ENCODE measurements at regions not wholly inside any gene's neighbourhood (a gene's known extent, or its start where the extent isn't known, plus 50 kb on each side); places are given as distances from the start of the nearest gene placed in this dataset.

DNA sequence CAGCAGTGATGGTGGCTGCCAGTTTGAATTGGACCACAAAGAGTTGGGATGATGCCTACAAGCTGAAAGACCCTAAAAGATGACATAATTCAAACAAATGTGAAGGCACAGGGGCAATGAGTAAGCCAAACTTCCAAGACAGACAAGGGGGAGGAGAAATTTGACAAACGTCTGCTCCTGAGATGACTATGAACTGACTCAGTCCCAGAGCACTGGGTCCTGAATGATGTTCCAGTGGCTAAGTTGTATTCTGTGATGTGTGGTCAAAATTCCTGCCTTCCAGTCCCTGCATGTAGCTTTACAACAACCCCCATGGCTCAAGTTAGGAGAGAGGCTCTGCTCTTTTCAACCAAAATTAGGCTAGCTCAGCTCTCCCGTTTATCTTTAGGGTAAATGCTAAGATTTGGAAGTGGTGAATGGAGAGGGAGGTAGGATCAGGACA is 86.1 kb upstream of the SIRPA start:
- Histone ChIP-seq H3K36me3 (ENCODE audit: low read length) (no peaks in the 10 kb centered on the region), H3K79me2 (ENCODE audit: insufficient read depth, low read length) (no peaks in the 10 kb centered on the region), H3K9me3 (ENCODE audit: insufficient read depth, low read length) (no peaks in the 10 kb centered on the region), H3K9ac (ENCODE audit: low read length) (no peak overlapping the region), H3K27ac (ENCODE audit: low read depth, low read length) (no peak overlapping the region), H2AFZ (ENCODE audit: low read depth, low read length, severe bottlenecking) (no peak overlapping the region), H3K4me2 (ENCODE audit: low read depth, low read length, poor library complexity, severe bottlenecking) (no peak overlapping the region), H3K4me3 (ENCODE audit: insufficient read depth, low read length, poor library complexity, severe bottlenecking) (no peak overlapping the region), H4K20me1 (ENCODE audit: low read depth, low read length) (no peaks in the 10 kb centered on the region), H3K27me3 (ENCODE audit: low read length) (no peaks in the 10 kb centered on the region), H3K9me2 (replicated peaks; ENCODE audit: insufficient read depth, low read length) (no peaks in the 10 kb centered on the region), H3F3A (ENCODE audit: insufficient read depth) (no peaks in the 10 kb centered on the region)
- TF ChIP-seq, protein P1, sequence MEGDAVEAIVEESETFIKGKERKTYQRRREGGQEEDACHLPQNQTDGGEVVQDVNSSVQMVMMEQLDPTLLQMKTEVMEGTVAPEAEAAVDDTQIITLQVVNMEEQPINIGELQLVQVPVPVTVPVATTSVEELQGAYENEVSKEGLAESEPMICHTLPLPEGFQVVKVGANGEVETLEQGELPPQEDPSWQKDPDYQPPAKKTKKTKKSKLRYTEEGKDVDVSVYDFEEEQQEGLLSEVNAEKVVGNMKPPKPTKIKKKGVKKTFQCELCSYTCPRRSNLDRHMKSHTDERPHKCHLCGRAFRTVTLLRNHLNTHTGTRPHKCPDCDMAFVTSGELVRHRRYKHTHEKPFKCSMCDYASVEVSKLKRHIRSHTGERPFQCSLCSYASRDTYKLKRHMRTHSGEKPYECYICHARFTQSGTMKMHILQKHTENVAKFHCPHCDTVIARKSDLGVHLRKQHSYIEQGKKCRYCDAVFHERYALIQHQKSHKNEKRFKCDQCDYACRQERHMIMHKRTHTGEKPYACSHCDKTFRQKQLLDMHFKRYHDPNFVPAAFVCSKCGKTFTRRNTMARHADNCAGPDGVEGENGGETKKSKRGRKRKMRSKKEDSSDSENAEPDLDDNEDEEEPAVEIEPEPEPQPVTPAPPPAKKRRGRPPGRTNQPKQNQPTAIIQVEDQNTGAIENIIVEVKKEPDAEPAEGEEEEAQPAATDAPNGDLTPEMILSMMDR (IDR thresholded peaks at IDR 0.05; ENCODE audit: insufficient read depth, low read length, poor library complexity, severe bottlenecking) = no peak
- no peak for TF ChIP-seq EZH2phosphoT487 (conservative IDR thresholded peaks at IDR 0.05; ENCODE audit: low read length)

DNA sequence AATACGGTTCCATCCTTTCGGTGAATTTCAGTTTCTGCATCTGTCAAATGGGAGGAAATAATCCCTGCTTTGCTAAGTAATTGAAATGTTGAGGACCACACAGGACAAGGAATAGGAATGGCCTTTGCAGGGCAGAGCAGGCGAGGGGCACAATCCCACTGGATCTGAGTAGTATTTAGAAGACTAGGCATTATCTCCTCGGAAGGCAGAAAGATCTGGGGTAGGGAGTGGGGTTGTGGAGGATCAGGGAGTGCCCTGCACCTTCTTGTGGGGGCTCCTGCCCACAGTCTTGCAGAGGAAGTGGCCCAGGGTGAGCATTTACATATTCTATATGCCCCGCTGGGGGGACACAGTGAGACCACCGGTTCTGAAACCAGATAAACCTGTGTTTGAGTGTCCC is 87.1 kb upstream of the SIRPA start:
- H3K27ac ChIP-seq (ENCODE audit: low read depth, low read length) = no peak overlapping the region
- H3K4me2 ChIP-seq (ENCODE audit: low read depth, low read length, poor library complexity, severe bottlenecking) = no peak overlapping the region
- no peaks in the 10 kb centered on the region for H3K79me2 ChIP-seq (ENCODE audit: insufficient read depth, low read length)

DNA sequence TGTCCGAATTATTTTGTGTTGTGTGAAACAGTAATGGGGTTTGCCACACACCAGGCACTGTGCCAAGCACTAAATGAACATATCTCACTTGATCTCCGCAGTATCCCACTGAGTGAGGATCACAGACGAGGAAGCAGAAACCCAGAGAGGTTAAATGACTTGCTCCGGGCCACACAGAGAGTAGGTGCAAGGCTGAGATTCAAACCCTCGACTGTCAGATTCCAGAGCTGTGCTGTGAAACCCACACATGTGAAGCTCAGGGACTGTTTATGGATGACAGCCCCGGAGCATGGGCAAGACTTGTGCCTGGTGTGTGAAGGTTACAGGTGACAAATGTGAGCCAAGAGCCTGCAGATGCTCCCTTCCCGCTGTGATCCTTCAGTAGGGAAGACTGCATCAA is 87.8 kb upstream of the SIRPA start:
- no peaks in the 10 kb centered on the region for H3F3A ChIP-seq (ENCODE audit: insufficient read depth)
- H3K36me3 ChIP-seq (ENCODE audit: low read length) = no peaks in the 10 kb centered on the region
- no peaks in the 10 kb centered on the region for H4K20me1 ChIP-seq (ENCODE audit: low read depth, low read length)
- TF ChIP-seq, protein P1 (IDR thresholded peaks at IDR 0.05; ENCODE audit: insufficient read depth, low read length, poor library complexity, severe bottlenecking) = no peak
- no peak for TF ChIP-seq EZH2phosphoT487 (conservative IDR thresholded peaks at IDR 0.05; ENCODE audit: low read length)
- H3K4me2 ChIP-seq (ENCODE audit: low read depth, low read length, poor library complexity, severe bottlenecking) = no peak overlapping the region
- H3K4me3 ChIP-seq (ENCODE audit: insufficient read depth, low read length, poor library complexity, severe bottlenecking) = no peak overlapping the region
- no peaks in the 10 kb centered on the region for H3K79me2 ChIP-seq (ENCODE audit: insufficient read depth, low read length)
- no peak overlapping the region for H3K9ac ChIP-seq (ENCODE audit: low read length)
- H2AFZ ChIP-seq (ENCODE audit: low read depth, low read length, severe bottlenecking) = no peak overlapping the region
- H3K9me3 ChIP-seq (ENCODE audit: insufficient read depth, low read length) = no peaks in the 10 kb centered on the region
- no peak overlapping the region for H3K27ac ChIP-seq (ENCODE audit: low read depth, low read length)
- H3K9me2 ChIP-seq (replicated peaks; ENCODE audit: insufficient read depth, low read length) = no peaks in the 10 kb centered on the region
- no peaks in the 10 kb centered on the region for H3K27me3 ChIP-seq (ENCODE audit: low read length)

More for the DNA sequence above, 87.1 kb upstream of the SIRPA start:
- Histone ChIP-seq H3K27me3 (ENCODE audit: low read length) (no peaks in the 10 kb centered on the region), H3F3A (ENCODE audit: insufficient read depth) (no peaks in the 10 kb centered on the region), H3K9me3 (ENCODE audit: insufficient read depth, low read length) (no peaks in the 10 kb centered on the region), H3K9ac (ENCODE audit: low read length) (no peak overlapping the region), H3K36me3 (ENCODE audit: low read length) (no peaks in the 10 kb centered on the region), H4K20me1 (ENCODE audit: low read depth, low read length) (no peaks in the 10 kb centered on the region), H3K9me2 (replicated peaks; ENCODE audit: insufficient read depth, low read length) (no peaks in the 10 kb centered on the region), H2AFZ (ENCODE audit: low read depth, low read length, severe bottlenecking) (no peak overlapping the region), H3K4me3 (ENCODE audit: insufficient read depth, low read length, poor library complexity, severe bottlenecking) (no peak overlapping the region)
- TF ChIP-seq, protein P1 (IDR thresholded peaks at IDR 0.05; ENCODE audit: insufficient read depth, low read length, poor library complexity, severe bottlenecking) = no peak
- no peak for TF ChIP-seq EZH2phosphoT487 (conservative IDR thresholded peaks at IDR 0.05; ENCODE audit: low read length)
